Hematopoietic multipotent progenitor cell treated with erythropoietin and hydrocortisone succinate and interleukin-3 and kit ligand, for 15 days (in vitro differentiated cells): ENCODE measurements at regions not wholly inside any gene's neighbourhood (a gene's known extent, or its start where the extent isn't known, plus 50 kb on each side); places are given as distances from the start of the nearest gene placed in this dataset.
"Not testable (repeated sequence)": the region's sequence is repeated elsewhere in the genome, so short reads cannot be mapped to it uniquely, and the experiment has no call there.

Experiments
- DNase-seq: peaks from one replicate; pipeline ENCODE4 v3.0.0-alpha.2; 2015; ENCODE audit warnings: low spot score

GRCh38 chr12:10453-10852, 56.1 kb upstream of the IQSEC3 start:
- not testable (repeated sequence) for DNase-seq

- DNase-seq: not testable (repeated sequence)
Observed at GRCh38 chr12:10879-11812, 55.4 kb upstream of the IQSEC3 start.

GRCh38 chr12:12306-12705, 54.3 kb upstream of the IQSEC3 start:
- not testable (repeated sequence) for DNase-seq

- DNase-seq: not testable (repeated sequence)
Observed at GRCh38 chr12:12725-13640, 53.6 kb upstream of the IQSEC3 start.

- peak; percentile 12 for DNase-seq
Observed at GRCh38 chr12:13841-14240, 52.7 kb upstream of the IQSEC3 start.

- not testable (repeated sequence) for DNase-seq
Observed at GRCh38 chr12:14696-15095, 51.9 kb upstream of the IQSEC3 start.

- DNase-seq: not testable (repeated sequence)
Observed at GRCh38 chr12:15381-15780, 51.2 kb upstream of the IQSEC3 start.

- not testable (repeated sequence) for DNase-seq
Observed at GRCh38 chr12:16019-16418, 50.5 kb upstream of the IQSEC3 start.

GRCh38 chr12:16541-16940, 50.0 kb upstream of the IQSEC3 start:
- DNase-seq: not testable (repeated sequence)
